ENCODE measurements at regions not wholly inside any gene's neighbourhood (a gene's known extent, or its start where the extent isn't known, plus 50 kb on each side); places are given as distances from the start of the nearest gene placed in this dataset.

DNA sequence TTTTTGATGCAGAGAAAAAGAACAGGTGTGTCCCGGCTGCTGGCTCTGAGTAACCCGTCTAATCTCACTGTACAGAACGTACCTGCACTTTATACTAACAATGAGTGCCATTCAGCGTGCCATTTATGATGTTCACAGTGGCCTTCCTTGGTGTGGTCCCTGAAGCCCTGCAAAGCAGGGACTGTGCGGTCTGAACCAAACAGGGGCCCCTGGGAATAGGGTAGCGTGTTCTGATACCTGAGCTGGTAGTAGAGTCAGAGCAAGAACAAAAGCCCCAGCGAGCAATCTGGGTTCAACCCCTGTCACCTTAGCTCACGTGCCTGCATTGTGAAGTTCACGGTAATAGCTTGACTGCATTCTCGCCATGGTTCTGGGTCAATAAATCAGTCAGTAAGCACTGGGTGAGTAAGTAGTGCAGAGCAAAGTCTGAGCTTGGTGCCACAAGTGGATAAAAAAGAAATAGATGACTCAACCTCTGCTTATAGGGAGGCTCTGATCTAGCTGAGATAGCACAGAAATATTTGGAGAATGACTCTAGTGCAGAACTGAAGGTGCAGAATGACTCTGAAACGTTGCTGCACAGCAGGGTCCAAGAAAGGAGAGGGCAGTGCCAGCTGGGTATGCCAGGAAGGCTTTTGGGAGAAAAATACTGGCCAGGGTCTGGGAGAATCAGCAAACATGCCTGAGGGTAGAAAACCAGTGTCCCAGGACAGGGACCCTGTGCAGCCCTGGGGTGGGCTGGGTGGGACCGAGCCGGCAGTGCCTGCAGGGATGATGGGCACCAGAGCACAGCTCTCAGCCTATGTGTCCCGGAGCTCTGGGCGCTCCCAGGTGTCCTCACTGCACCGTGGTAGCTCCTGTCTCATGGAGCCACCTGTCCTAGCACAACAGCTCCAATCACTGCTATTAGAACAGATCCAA, 125.9 kb downstream of the RHOU start (continued):
- TF ChIP-seq, protein P1, sequence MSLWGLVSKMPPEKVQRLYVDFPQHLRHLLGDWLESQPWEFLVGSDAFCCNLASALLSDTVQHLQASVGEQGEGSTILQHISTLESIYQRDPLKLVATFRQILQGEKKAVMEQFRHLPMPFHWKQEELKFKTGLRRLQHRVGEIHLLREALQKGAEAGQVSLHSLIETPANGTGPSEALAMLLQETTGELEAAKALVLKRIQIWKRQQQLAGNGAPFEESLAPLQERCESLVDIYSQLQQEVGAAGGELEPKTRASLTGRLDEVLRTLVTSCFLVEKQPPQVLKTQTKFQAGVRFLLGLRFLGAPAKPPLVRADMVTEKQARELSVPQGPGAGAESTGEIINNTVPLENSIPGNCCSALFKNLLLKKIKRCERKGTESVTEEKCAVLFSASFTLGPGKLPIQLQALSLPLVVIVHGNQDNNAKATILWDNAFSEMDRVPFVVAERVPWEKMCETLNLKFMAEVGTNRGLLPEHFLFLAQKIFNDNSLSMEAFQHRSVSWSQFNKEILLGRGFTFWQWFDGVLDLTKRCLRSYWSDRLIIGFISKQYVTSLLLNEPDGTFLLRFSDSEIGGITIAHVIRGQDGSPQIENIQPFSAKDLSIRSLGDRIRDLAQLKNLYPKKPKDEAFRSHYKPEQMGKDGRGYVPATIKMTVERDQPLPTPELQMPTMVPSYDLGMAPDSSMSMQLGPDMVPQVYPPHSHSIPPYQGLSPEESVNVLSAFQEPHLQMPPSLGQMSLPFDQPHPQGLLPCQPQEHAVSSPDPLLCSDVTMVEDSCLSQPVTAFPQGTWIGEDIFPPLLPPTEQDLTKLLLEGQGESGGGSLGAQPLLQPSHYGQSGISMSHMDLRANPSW (CRISPR knock-in tag; IDR thresholded peaks at IDR 0.05; ENCODE audit: borderline replicate concordance) = peak; percentile 46; the same call in 1 of the 2 replicates
- TF ChIP-seq ATF2 (CRISPR knock-in tag; IDR thresholded peaks at IDR 0.05) (peak; percentile 82), ARID2 (CRISPR knock-in tag; IDR thresholded peaks at IDR 0.05; ENCODE audit: borderline replicate concordance) (no peak), NFKBIZ (CRISPR knock-in tag; IDR thresholded peaks at IDR 0.05) (peak; percentile 73), HDAC2 (CRISPR knock-in tag; IDR thresholded peaks at IDR 0.05) (peak; percentile 83), ZNF552 (CRISPR knock-in tag; IDR thresholded peaks at IDR 0.05; ENCODE audit: borderline replicate concordance) (no peak), BCL6 (CRISPR knock-in tag; IDR thresholded peaks at IDR 0.05) (peak; percentile 90), HINFP (CRISPR knock-in tag; IDR thresholded peaks at IDR 0.05; ENCODE audit: low read depth) (no peak), KDM2A (CRISPR knock-in tag; IDR thresholded peaks at IDR 0.05; ENCODE audit: borderline replicate concordance, low read depth) (peak; percentile 37; the same call in 1 of the 2 replicates), NR2F6 (IDR thresholded peaks at IDR 0.05) (peak; percentile 87), NR2F6 (CRISPR knock-in tag; IDR thresholded peaks at IDR 0.05) (peak; percentile 91), ZMAT3 (CRISPR knock-in tag; conservative IDR thresholded peaks at IDR 0.05) (peak; percentile 53; the same call in 1 of the 2 replicates), RFXAP (CRISPR knock-in tag; IDR thresholded peaks at IDR 0.05; ENCODE audit: borderline replicate concordance) (no peak), ESRRA (CRISPR knock-in tag; IDR thresholded peaks at IDR 0.05; ENCODE audit: low read depth) (no peak), FOXP1 (IDR thresholded peaks at IDR 0.05) (peak; percentile 49; the same call in 1 of the 2 replicates), FOXP1 (CRISPR knock-in tag; IDR thresholded peaks at IDR 0.05) (peak; percentile 82), ZBTB3 (CRISPR knock-in tag; IDR thresholded peaks at IDR 0.05; ENCODE audit: borderline replicate concordance, low read depth) (0 out of 2 replicates have a peak, but pooled peaks have one; percentile 55)
- TF ChIP-seq, protein P2, sequence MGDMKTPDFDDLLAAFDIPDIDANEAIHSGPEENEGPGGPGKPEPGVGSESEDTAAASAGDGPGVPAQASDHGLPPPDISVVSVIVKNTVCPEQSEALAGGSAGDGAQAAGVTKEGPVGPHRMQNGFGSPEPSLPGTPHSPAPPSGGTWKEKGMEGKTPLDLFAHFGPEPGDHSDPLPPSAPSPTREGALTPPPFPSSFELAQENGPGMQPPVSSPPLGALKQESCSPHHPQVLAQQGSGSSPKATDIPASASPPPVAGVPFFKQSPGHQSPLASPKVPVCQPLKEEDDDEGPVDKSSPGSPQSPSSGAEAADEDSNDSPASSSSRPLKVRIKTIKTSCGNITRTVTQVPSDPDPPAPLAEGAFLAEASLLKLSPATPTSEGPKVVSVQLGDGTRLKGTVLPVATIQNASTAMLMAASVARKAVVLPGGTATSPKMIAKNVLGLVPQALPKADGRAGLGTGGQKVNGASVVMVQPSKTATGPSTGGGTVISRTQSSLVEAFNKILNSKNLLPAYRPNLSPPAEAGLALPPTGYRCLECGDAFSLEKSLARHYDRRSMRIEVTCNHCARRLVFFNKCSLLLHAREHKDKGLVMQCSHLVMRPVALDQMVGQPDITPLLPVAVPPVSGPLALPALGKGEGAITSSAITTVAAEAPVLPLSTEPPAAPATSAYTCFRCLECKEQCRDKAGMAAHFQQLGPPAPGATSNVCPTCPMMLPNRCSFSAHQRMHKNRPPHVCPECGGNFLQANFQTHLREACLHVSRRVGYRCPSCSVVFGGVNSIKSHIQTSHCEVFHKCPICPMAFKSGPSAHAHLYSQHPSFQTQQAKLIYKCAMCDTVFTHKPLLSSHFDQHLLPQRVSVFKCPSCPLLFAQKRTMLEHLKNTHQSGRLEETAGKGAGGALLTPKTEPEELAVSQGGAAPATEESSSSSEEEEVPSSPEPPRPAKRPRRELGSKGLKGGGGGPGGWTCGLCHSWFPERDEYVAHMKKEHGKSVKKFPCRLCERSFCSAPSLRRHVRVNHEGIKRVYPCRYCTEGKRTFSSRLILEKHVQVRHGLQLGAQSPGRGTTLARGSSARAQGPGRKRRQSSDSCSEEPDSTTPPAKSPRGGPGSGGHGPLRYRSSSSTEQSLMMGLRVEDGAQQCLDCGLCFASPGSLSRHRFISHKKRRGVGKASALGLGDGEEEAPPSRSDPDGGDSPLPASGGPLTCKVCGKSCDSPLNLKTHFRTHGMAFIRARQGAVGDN (CRISPR knock-in tag; IDR thresholded peaks at IDR 0.05) = no peak

Measured in HepG2 (cell line).